ENCODE measurements at regions not wholly inside any gene's neighbourhood (a gene's known extent, or its start where the extent isn't known, plus 50 kb on each side); places are given as distances from the start of the nearest gene placed in this dataset.

GRCh38 chr10:30708234-30708633, 78.7 kb upstream of the LYZL2 start:
- TF ChIP-seq, protein P1, sequence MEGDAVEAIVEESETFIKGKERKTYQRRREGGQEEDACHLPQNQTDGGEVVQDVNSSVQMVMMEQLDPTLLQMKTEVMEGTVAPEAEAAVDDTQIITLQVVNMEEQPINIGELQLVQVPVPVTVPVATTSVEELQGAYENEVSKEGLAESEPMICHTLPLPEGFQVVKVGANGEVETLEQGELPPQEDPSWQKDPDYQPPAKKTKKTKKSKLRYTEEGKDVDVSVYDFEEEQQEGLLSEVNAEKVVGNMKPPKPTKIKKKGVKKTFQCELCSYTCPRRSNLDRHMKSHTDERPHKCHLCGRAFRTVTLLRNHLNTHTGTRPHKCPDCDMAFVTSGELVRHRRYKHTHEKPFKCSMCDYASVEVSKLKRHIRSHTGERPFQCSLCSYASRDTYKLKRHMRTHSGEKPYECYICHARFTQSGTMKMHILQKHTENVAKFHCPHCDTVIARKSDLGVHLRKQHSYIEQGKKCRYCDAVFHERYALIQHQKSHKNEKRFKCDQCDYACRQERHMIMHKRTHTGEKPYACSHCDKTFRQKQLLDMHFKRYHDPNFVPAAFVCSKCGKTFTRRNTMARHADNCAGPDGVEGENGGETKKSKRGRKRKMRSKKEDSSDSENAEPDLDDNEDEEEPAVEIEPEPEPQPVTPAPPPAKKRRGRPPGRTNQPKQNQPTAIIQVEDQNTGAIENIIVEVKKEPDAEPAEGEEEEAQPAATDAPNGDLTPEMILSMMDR (IDR thresholded peaks at IDR 0.05; ENCODE audit: poor library complexity), result no peak
- no peak for TF ChIP-seq EZH2 (IDR thresholded peaks at IDR 0.05; ENCODE audit: borderline replicate concordance)

Measured in hepatocyte (in vitro differentiated cells).